HG02870 (cell line): ENCODE measurements at regions not wholly inside any gene's neighbourhood (a gene's known extent, or its start where the extent isn't known, plus 50 kb on each side); places are given as distances from the start of the nearest gene placed in this dataset.

Source experiments
- ATAC-seq: cut with Tn5 transposase; IDR thresholded peaks from one replicate; pipeline ENCODE4 v1.9.1; 2021; ENCODE audit warnings: mild to moderate bottlenecking, moderate library complexity; ENCODE audit not compliant: unreplicated experiment

DNA sequence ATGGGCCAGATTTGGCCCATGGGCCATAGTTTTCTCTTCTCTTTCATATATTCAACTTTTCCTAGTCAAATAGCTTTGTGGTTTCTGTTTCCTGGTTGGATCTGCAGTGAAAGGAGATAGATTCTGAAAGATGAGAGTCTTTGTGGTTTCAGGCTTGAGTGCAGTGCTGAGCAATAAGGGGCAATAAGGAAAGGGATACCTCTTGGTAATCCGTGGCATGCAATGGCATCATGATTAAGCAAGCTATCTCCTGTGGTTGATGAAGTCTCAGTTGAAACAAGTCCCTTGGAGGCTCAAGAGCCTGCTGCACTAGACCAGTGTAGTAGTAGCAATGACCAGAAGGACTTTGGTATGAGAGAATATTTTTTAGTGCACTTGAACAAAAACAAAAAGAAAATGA lies 187.7 kb upstream of the CNTNAP2 start:
- ATAC-seq, result no peak

DNA sequence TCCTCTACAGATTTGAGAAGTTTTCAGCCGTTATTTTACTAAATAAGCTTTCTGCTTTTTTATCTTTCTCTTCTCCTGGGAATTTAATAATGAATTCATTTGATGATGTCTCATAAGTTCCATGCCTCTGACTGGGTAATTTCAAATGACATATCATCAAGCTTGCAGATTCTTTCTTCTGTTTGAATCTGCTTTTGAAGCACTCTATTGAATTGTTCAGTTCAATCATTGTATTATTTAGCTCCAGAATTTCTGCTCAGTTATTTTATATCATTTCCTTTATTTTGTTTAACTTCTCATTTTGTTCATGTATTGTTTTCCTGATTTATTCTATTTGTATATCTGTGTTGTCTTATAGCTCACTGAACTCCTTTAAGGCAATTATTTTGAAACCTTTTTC lies 196.9 kb upstream of the CNTNAP2 start:
- no peak for ATAC-seq

DNA sequence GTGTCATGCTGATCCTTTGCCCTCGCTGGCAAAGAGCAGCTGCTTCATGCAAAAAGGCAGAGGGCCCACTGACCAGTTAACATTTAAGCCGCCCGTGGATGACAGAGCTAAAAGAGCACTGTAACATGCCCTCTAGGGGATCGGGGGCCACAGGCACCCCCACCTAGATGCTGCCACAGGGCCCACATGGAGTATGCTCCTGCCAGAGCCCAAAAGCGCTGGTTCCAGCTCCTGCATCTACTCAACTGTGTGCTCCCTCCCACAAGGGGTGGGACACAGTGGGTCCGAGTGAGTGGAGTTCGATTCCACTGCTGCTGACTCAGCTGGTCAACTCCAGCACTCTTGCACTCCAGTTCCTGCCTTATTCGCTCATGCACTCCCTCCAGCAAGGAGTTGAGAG lies 199.8 kb upstream of the CNTNAP2 start:
- ATAC-seq, result no peak

GRCh38 chr7:145915679-145916078 lies 200.9 kb upstream of the CNTNAP2 start:
- no peak for ATAC-seq

- ATAC-seq, result no peak
Measured at GRCh38 chr7:145909991-145910513, 206.5 kb upstream of the CNTNAP2 start.

DNA sequence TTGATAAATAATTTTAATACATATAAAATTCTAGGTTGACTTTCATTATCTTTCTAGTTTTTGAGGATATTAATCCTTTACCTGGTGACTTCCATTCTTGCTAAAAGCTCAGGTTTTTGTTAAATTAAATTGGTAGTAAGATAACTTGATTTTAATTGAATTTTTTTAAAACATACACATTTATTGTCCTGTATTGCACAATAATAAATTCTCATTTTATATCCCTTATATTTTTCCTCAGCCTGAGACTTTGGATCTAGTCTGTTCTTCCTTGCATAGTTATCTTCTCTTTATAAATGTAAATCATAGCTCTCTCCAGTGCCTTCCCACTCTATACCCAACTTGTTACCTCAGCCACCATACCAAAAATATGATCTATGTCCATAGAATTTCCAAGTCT lies 212.9 kb upstream of the CNTNAP2 start:
- no peak for ATAC-seq

GRCh38 chr7:145902123-145902522 lies 214.5 kb upstream of the CNTNAP2 start:
- no peak for ATAC-seq

GRCh38 chr7:145899938-145900337 lies 216.7 kb upstream of the CNTNAP2 start:
- no peak for ATAC-seq

DNA sequence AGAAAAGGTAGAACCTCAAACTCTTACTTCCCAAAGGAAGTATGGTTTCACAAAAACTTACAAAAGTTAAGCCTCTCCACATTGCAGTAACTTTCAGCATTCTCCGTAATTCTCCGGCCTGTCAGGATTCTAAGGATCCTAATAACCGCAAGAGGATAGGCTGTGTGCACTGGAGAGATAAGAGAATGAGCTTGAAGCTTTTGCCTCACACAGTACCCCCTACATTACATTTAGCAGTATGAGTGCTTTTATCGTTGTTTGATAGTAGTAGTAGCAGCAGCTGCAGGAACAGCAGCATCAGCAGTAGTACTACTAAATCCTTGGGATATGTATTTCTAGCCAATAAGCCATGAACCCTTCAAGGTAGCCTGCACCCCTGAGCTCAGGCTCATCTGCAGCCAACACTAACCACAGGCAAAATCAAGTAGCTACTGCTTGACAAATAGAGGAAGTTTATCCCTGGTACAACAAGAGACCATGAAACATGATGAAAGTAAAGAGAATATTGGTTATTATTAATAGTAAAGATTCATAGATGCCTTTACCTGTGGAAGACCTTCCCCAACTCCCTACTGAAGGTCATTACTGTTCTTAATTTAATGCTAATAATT lies 222.6 kb upstream of the CNTNAP2 start:
- no peak for ATAC-seq

- ATAC-seq, result no peak
Measured at GRCh38 chr7:145884716-145885514, 231.7 kb upstream of the CNTNAP2 start.

GRCh38 chr7:145876376-145876775 lies 240.2 kb upstream of the CNTNAP2 start:
- no peak for ATAC-seq

DNA sequence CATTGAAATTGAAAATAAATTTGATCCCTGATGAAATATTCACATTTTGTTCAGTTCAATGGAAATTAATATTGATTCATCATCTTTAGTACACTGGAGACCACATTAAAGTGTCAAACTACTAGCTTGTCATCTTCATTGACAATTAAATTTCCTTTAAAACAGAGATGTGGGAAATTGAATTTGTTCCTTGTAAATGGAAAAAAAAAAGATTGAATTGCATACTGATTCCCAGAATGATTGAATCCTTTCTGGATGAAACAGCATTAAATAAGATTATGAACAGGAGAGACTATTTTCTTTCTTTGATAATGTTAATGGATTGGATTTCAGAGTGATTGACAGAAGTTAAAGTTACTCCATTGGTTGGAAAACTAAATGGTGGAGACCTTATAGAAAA lies 241.3 kb upstream of the CNTNAP2 start:
- no peak for ATAC-seq

GRCh38 chr7:145868935-145869334 lies 247.7 kb upstream of the CNTNAP2 start:
- no peak for ATAC-seq

DNA sequence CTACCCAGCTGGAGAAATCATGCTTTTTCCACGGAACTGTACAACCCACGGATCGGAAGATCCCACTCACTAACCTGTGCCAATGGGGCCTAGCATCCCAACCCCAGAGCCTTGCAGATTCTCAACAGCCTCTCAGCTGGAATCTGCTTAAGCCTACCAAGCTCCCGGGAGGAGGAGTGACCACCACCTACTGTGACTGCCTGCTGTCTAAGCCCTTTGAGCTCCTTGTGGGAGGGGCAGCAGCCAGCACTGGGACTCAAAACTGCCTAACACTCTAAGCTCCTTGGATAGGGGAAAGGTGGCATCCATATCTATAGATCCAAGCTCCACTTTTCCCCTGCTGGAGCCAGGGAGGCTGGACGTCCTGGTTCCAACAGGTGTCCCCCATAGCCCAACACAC lies 254.4 kb upstream of the CNTNAP2 start:
- no peak for ATAC-seq

DNA sequence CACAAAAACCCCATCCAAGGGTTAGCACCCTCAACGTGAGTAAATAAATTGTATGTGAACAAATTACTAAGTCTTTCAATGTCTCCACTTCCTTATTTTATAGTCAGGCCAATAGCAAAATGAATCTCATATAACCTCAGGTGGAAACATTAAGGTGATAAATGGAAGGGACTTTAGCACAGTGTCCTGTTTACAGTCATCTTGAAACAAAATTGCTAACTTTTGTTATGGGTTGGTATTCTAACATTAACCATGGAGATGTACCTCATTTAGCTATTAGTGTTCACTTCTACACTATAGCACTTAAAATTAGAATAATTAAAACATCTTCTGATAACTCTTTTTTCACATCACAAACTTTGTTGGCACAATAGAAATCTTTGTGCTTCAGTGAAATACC lies 255.8 kb upstream of the CNTNAP2 start:
- no peak for ATAC-seq

- ATAC-seq, result no peak
Measured at GRCh38 chr7:145850636-145851035, 266.0 kb upstream of the CNTNAP2 start.

- ATAC-seq, result no peak
Measured at GRCh38 chr7:145848691-145849090, 267.9 kb upstream of the CNTNAP2 start.

- ATAC-seq, result no peak
Measured at GRCh38 chr7:145845345-145845744, 271.3 kb upstream of the CNTNAP2 start.

DNA sequence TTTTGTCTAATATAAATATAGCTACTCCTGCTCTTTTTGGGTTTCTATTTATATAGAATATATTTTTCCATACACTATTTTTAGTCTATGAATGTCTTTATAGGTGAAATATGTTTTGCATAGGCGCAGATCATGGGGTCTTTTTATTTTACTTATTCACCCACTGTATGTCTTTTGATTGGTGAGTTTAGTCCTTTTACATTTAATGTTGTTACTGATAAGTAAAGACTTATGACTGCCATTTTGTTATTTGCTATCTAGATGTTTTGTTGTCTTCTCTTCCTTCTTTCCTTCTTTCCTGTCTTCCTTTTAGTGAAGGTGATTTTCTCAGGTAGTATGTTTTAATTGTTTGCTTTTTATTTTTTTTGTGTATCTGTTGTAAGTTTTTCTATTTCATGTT lies 276.8 kb upstream of the CNTNAP2 start:
- no peak for ATAC-seq

GRCh38 chr7:145831616-145832206 lies 284.9 kb upstream of the CNTNAP2 start:
- ATAC-seq, result no peak

GRCh38 chr7:145817687-145818086 lies 298.9 kb upstream of the CNTNAP2 start:
- ATAC-seq, result no peak

GRCh38 chr7:145812218-145812617 lies 304.4 kb upstream of the CNTNAP2 start:
- ATAC-seq, result no peak
